Astrocyte (in vitro differentiated cells and primary cell): ENCODE measurements at regions not wholly inside any gene's neighbourhood (a gene's known extent, or its start where the extent isn't known, plus 50 kb on each side); places are given as distances from the start of the nearest gene placed in this dataset.

Source experiments
- DNase-seq: peaks from one replicate; pipeline ENCODE4 v3.0.0-alpha.2; 2010; ENCODE audit warnings: low read depth
- FAIRE-seq: peaks from 2 replicates; lab custom pipeline; 2011; peaks lifted over from hg19 to GRCh38; lab: Jason Lieb, UNC
- H2AFZ ChIP-seq: 2 replicates; pipeline ENCODE4 v1.6.0; 2012; ENCODE audit warnings: low read depth, low read length, inconsistent platforms
- H3K27ac ChIP-seq: 2 replicates; pipeline ENCODE4 v1.5.1; 2011; ENCODE audit warnings: low read depth, low read length, inconsistent platforms
- H3K27me3 ChIP-seq: 2 replicates; pipeline ENCODE4 v1.6.0; 2011; ENCODE audit warnings: low read length, inconsistent platforms; ENCODE audit not compliant: insufficient read depth
- H3K36me3 ChIP-seq: 2 replicates; pipeline ENCODE4 v1.5.1; 2011; ENCODE audit warnings: low read length, inconsistent platforms; ENCODE audit not compliant: insufficient read depth
- H3K4me1 ChIP-seq: 2 replicates; pipeline ENCODE4 v1.5.1; 2011; ENCODE audit warnings: low read length, inconsistent platforms; ENCODE audit not compliant: insufficient read depth
- H3K4me2 ChIP-seq: 2 replicates; pipeline ENCODE4 v1.6.0; 2012; ENCODE audit warnings: low read length, inconsistent platforms
- H3K4me3 ChIP-seq: 2 replicates; pipeline ENCODE4 v1.5.1; 2011; ENCODE audit warnings: low read depth, mild to moderate bottlenecking, low read length, inconsistent platforms; ENCODE audit not compliant: insufficient read depth
- H3K79me2 ChIP-seq: 2 replicates; pipeline ENCODE4 v1.6.0; 2012; ENCODE audit warnings: mild to moderate bottlenecking, low read length, inconsistent platforms; ENCODE audit not compliant: insufficient read depth
- H3K9ac ChIP-seq: 2 replicates; pipeline ENCODE4 v1.6.0; 2012; ENCODE audit warnings: mild to moderate bottlenecking, low read length, inconsistent platforms
- H3K9me3 ChIP-seq: 2 replicates; pipeline ENCODE4 v1.5.1; 2012; ENCODE audit warnings: low read depth, mild to moderate bottlenecking, low read length, inconsistent platforms; ENCODE audit not compliant: insufficient read depth
- H4K20me1 ChIP-seq: 2 replicates; pipeline ENCODE4 v1.6.0; 2012; ENCODE audit warnings: low read length, inconsistent platforms; ENCODE audit not compliant: insufficient read depth
- H3K27ac Mint-ChIP-seq: one replicate; pipeline ENCODE4 v1.8.0; 2021; ENCODE audit warnings: mild to moderate bottlenecking, mixed read lengths; ENCODE audit not compliant: unreplicated experiment
- H3K27me3 Mint-ChIP-seq: one replicate; pipeline ENCODE4 v1.8.0; 2021; ENCODE audit warnings: low read depth, mixed read lengths; ENCODE audit not compliant: unreplicated experiment
- H3K36me3 Mint-ChIP-seq: one replicate; pipeline ENCODE4 v1.8.0; 2021; ENCODE audit warnings: low read depth, mixed read lengths; ENCODE audit not compliant: unreplicated experiment
- H3K4me1 Mint-ChIP-seq: one replicate; pipeline ENCODE4 v1.8.0; 2021; ENCODE audit warnings: low read depth, mixed read lengths; ENCODE audit not compliant: unreplicated experiment
- H3K4me3 Mint-ChIP-seq: one replicate; pipeline ENCODE4 v1.8.0; 2021; ENCODE audit warnings: mild to moderate bottlenecking, moderate library complexity, mixed read lengths; ENCODE audit not compliant: unreplicated experiment
- H3K9me3 Mint-ChIP-seq: one replicate; pipeline ENCODE4 v1.8.0; 2021; ENCODE audit warnings: mild to moderate bottlenecking, mixed read lengths; ENCODE audit not compliant: unreplicated experiment
- CTCF ChIP-seq: IDR thresholded peaks from 2 replicates; pipeline ENCODE4 v1.5.1; 2011; ENCODE audit warnings: low read depth, mild to moderate bottlenecking, inconsistent platforms, low read length, moderate library complexity; ENCODE audit not compliant: insufficient read depth
- EZH2 ChIP-seq: IDR thresholded peaks from 2 replicates; pipeline ENCODE4 v1.6.1; 2012; ENCODE audit warnings: mild to moderate bottlenecking, low read length, inconsistent platforms; ENCODE audit not compliant: insufficient read depth

GRCh38 chr22:49034836-49035817, 792.5 kb downstream of the BRD1 start:
- DNase-seq (no peak), FAIRE-seq (no peak)
- Histone ChIP-seq H3K4me3 (no peak overlapping the region), H3K36me3 (no peaks in the 10 kb centered on the region), H4K20me1 (no peaks in the 10 kb centered on the region), H3K9me3 (no peaks in the 10 kb centered on the region), H3K9ac (no peak overlapping the region), H3K79me2 (no peaks in the 10 kb centered on the region), H3K4me2 (no peak overlapping the region), H3K4me1 (no peaks in the 10 kb centered on the region), H3K27ac (no peak overlapping the region), H2AFZ (no peak overlapping the region), H3K27me3 (no peaks in the 10 kb centered on the region)
- H3K36me3 Mint-ChIP-seq, result no peaks in the 10 kb centered on the region
- H3K4me3 Mint-ChIP-seq, result no peak overlapping the region
- H3K27me3 Mint-ChIP-seq, result peaks cover 50% of the 10 kb centered on the region
- no peaks in the 10 kb centered on the region for H3K4me1 Mint-ChIP-seq
- TF ChIP-seq CTCF, result no peak
- no peak for TF ChIP-seq EZH2
- no peak overlapping the region for H3K27ac Mint-ChIP-seq
- H3K9me3 Mint-ChIP-seq, result peaks cover 2% of the 10 kb centered on the region

GRCh38 chr22:49033616-49034015, 794.1 kb downstream of the BRD1 start:
- H3K27me3 Mint-ChIP-seq, result peaks cover 49% of the 10 kb centered on the region
- no peak overlapping the region for H3K27ac ChIP-seq
- no peak for TF ChIP-seq EZH2
- TF ChIP-seq CTCF, result no peak
- no peaks in the 10 kb centered on the region for H3K4me1 Mint-ChIP-seq
- no peak overlapping the region for H3K4me3 Mint-ChIP-seq
- H3K4me1 ChIP-seq, result no peaks in the 10 kb centered on the region
- no peak overlapping the region for H3K4me2 ChIP-seq
- FAIRE-seq (no peak), DNase-seq (no peak)
- no peak overlapping the region for H3K9ac ChIP-seq
- no peak overlapping the region for H3K27ac Mint-ChIP-seq
- no peak overlapping the region for H2AFZ ChIP-seq
- H3K4me3 ChIP-seq, result no peak overlapping the region
- H3K9me3 ChIP-seq, result no peaks in the 10 kb centered on the region
- H3K79me2 ChIP-seq, result no peaks in the 10 kb centered on the region
- H3K9me3 Mint-ChIP-seq, result peaks cover 2% of the 10 kb centered on the region
- no peaks in the 10 kb centered on the region for H4K20me1 ChIP-seq
- H3K36me3 ChIP-seq, result no peaks in the 10 kb centered on the region
- H3K36me3 Mint-ChIP-seq, result no peaks in the 10 kb centered on the region
- H3K27me3 ChIP-seq, result no peaks in the 10 kb centered on the region

GRCh38 chr22:49032821-49033220, 794.9 kb downstream of the BRD1 start:
- Histone ChIP-seq H2AFZ (no peak overlapping the region), H3K4me1 (no peaks in the 10 kb centered on the region), H3K9me3 (no peaks in the 10 kb centered on the region), H3K4me3 (no peak overlapping the region), H3K4me2 (no peak overlapping the region), H3K79me2 (no peaks in the 10 kb centered on the region), H3K36me3 (no peaks in the 10 kb centered on the region), H4K20me1 (no peaks in the 10 kb centered on the region), H3K27ac (no peak overlapping the region), H3K27me3 (no peaks in the 10 kb centered on the region), H3K9ac (no peak overlapping the region)
- TF ChIP-seq EZH2 (no peak), CTCF (no peak)
- Mint-ChIP-seq H3K4me3 (no peak overlapping the region), H3K9me3 (no peaks in the 10 kb centered on the region), H3K27me3 (peaks cover 54% of the 10 kb centered on the region), H3K36me3 (no peaks in the 10 kb centered on the region), H3K4me1 (no peaks in the 10 kb centered on the region), H3K27ac (no peak overlapping the region)
- no peak for DNase-seq
- no peak for FAIRE-seq
